KMS-11 (cell line): ENCODE measurements at regions not wholly inside any gene's neighbourhood (a gene's known extent, or its start where the extent isn't known, plus 50 kb on each side); places are given as distances from the start of the nearest gene placed in this dataset.

Source experiments
- H2AFZ ChIP-seq: fragments of 200-600 bp; sonication (generic); 2 replicates; pipeline ENCODE4 v1.6.1; 2016; ENCODE audit warnings: antibody characterized with exemption, mixed run types, low read depth
- H3K27ac ChIP-seq: fragments of 200-600 bp; sonication (generic); 2 replicates; pipeline ENCODE4 v1.6.1; 2016; ENCODE audit warnings: mild to moderate bottlenecking, mixed run types
- H3K27me3 ChIP-seq: fragments of 200-600 bp; sonication (generic); 2 replicates; pipeline ENCODE4 v1.6.1; 2017; ENCODE audit warnings: mild to moderate bottlenecking, low read depth, mixed run types, moderate library complexity; ENCODE audit not compliant: insufficient read depth
- H3K36me3 ChIP-seq: fragments of 200-600 bp; sonication (generic); 2 replicates; pipeline ENCODE4 v1.6.1; 2017; ENCODE audit warnings: mild to moderate bottlenecking, mixed run types; ENCODE audit not compliant: insufficient read depth
- H3K4me1 ChIP-seq: fragments of 200-600 bp; sonication (generic); 2 replicates; pipeline ENCODE4 v1.6.1; 2016; ENCODE audit warnings: mild to moderate bottlenecking, low read depth, mixed run types; ENCODE audit not compliant: poor library complexity, severe bottlenecking
- H3K4me2 ChIP-seq: fragments of 200-600 bp; sonication (generic); 2 replicates; pipeline ENCODE4 v1.7.0; 2016; ENCODE audit warnings: mild to moderate bottlenecking, mixed run types
- H3K4me3 ChIP-seq: fragments of 200-600 bp; sonication (generic); IDR thresholded peaks from 2 replicates; pipeline ENCODE4 v1.6.1; 2017; ENCODE audit warnings: low read depth, low read length, mixed read lengths; ENCODE audit not compliant: insufficient read depth
- H3K79me2 ChIP-seq: fragments of 200-600 bp; sonication (generic); 2 replicates; pipeline ENCODE4 v1.6.1; 2016; ENCODE audit warnings: low read depth, mixed run types; ENCODE audit not compliant: insufficient read depth
- H3K9ac ChIP-seq: fragments of 200-600 bp; sonication (generic); 2 replicates; pipeline ENCODE4 v1.6.1; 2016; ENCODE audit warnings: mild to moderate bottlenecking, mixed run types
- H4K20me1 ChIP-seq: fragments of 200-600 bp; sonication (generic); 2 replicates; pipeline ENCODE4 v1.6.1; 2016; ENCODE audit warnings: mild to moderate bottlenecking, mixed run types; ENCODE audit not compliant: insufficient read depth
- TF ChIP-seq, protein P1 (sequence below): fragments of 200-600 bp; sonication (generic); conservative IDR thresholded peaks from 2 replicates; pipeline ENCODE4 v1.6.1; 2017; ENCODE audit warnings: low read depth, mild to moderate bottlenecking, antibody characterized with exemption, low read length, moderate library complexity, mixed read lengths

DNA sequence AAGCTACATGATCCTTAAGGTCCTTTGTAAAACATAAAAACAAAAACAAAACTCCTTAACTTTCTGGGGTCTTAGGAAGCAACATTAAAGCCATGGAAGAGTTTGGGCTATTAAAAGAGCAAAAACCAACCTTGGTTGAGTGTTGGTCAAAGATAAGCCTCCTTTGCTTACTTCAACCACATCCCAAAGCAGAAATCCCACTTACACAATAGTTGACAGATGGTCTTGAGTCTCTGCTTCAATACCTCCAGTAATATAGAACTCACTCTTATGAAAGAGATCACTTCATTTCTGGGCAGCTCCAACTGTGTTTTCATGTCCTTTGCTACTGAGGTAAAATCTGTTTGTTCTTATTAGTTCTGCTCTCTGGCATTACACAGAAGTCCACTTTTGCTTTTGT, 125.8 kb downstream of the SLC38A4 start:
- Histone ChIP-seq H3K79me2 (no peaks in the 10 kb centered on the region), H4K20me1 (no peaks in the 10 kb centered on the region), H3K9ac (no peak overlapping the region), H3K4me1 (no peaks in the 10 kb centered on the region), H3K27me3 (no peaks in the 10 kb centered on the region), H2AFZ (no peak overlapping the region), H3K27ac (no peak overlapping the region), H3K4me3 (no peak overlapping the region), H3K36me3 (no peaks in the 10 kb centered on the region), H3K4me2 (no peak overlapping the region)
- TF ChIP-seq, protein P1, sequence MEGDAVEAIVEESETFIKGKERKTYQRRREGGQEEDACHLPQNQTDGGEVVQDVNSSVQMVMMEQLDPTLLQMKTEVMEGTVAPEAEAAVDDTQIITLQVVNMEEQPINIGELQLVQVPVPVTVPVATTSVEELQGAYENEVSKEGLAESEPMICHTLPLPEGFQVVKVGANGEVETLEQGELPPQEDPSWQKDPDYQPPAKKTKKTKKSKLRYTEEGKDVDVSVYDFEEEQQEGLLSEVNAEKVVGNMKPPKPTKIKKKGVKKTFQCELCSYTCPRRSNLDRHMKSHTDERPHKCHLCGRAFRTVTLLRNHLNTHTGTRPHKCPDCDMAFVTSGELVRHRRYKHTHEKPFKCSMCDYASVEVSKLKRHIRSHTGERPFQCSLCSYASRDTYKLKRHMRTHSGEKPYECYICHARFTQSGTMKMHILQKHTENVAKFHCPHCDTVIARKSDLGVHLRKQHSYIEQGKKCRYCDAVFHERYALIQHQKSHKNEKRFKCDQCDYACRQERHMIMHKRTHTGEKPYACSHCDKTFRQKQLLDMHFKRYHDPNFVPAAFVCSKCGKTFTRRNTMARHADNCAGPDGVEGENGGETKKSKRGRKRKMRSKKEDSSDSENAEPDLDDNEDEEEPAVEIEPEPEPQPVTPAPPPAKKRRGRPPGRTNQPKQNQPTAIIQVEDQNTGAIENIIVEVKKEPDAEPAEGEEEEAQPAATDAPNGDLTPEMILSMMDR = no peak

DNA sequence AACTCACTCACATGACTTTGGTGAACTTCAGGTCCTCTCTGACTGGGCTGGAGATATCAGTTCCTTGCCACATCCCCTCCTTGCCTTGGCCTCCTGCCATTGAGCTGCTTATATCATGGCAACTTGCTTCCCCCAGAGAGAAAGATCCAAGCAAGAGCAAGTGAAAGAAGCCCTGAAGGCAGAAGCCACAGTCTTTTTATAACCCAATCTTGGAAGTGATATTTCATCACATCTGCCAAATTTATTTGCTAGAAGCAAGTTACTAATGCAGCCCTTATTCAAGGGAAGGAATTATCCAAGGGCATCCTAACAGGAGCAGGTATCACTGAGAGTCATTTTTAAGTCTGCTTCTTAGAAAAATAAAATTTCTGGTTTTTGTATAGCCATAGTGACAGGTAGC, 127.8 kb downstream of the SLC38A4 start:
- Histone ChIP-seq H3K4me2 (no peak overlapping the region), H2AFZ (no peak overlapping the region), H3K36me3 (no peaks in the 10 kb centered on the region), H4K20me1 (no peaks in the 10 kb centered on the region), H3K9ac (no peak overlapping the region), H3K4me1 (no peaks in the 10 kb centered on the region), H3K27ac (no peak overlapping the region), H3K4me3 (no peak overlapping the region), H3K79me2 (no peaks in the 10 kb centered on the region), H3K27me3 (no peaks in the 10 kb centered on the region)
- TF ChIP-seq, protein P1 = no peak

DNA sequence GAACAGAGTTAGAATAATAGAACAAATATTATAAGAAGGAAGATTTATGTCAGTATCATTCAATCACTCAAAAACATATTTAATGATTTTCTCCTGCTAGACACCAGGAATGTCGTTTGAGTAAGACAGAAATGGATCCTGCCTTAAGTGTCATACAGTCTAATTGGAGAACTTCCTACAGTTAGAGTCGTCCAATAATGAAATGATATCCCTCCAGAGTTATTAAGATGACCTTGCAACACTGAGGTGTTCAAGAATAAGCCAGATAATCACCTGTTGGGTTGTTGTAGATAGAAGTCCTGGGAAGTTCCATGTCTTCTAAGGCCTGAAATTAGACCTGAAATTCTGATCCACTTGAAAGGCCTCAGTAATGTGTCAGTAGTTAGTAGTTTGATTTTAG, 132.3 kb downstream of the SLC38A4 start:
- no peaks in the 10 kb centered on the region for H3K4me1 ChIP-seq
- no peak overlapping the region for H3K27ac ChIP-seq
- H3K9ac ChIP-seq = no peak overlapping the region
- no peaks in the 10 kb centered on the region for H3K36me3 ChIP-seq
- TF ChIP-seq, protein P1 = no peak
- H3K4me3 ChIP-seq = no peak overlapping the region
- no peaks in the 10 kb centered on the region for H3K79me2 ChIP-seq
- no peaks in the 10 kb centered on the region for H3K27me3 ChIP-seq
- H2AFZ ChIP-seq = no peak overlapping the region
- H4K20me1 ChIP-seq = no peaks in the 10 kb centered on the region
- H3K4me2 ChIP-seq = no peak overlapping the region

DNA sequence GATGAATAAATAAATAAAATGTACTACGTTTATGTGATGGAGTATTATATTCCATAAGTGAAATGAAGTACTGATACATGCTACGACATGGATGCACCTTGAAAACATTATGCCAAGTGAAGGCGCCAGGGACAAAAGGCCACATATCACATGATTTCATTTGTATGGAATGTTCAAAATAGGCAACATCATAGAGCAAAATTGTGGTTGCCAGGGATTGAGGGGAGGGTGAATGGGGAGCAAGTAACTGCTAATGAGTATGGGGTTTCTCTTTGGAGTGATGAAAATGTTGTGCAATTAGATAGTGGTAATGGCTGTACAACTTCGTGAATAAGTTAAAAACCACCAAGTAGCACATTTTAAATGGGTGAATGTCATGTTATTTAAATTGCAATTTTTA, 132.8 kb downstream of the SLC38A4 start:
- Histone ChIP-seq H3K79me2 (no peaks in the 10 kb centered on the region), H4K20me1 (no peaks in the 10 kb centered on the region), H3K9ac (no peak overlapping the region), H2AFZ (no peak overlapping the region), H3K27ac (no peak overlapping the region), H3K4me3 (no peak overlapping the region), H3K4me1 (no peaks in the 10 kb centered on the region), H3K36me3 (no peaks in the 10 kb centered on the region), H3K27me3 (no peaks in the 10 kb centered on the region), H3K4me2 (no peak overlapping the region)
- TF ChIP-seq, protein P1 = no peak

DNA sequence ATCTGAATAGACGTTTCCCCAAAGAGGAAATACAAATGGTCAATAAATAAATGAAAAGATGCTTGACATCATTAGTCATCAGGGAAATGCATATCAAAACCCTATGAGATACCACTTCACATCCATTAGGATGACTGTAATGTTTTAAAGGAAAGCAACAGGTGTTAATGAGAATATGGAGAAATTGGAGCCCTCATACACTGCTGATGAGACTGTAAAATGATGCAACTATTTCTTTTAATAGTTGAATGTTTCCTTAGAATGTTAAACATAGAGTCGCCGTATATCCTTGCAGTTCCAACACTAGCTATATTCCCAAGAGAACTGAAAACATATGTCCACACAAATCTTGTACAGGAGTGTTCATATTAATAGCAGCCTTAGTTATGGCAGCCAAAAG, 133.2 kb downstream of the SLC38A4 start:
- Histone ChIP-seq H3K4me1 (no peaks in the 10 kb centered on the region), H3K27me3 (no peaks in the 10 kb centered on the region), H2AFZ (no peak overlapping the region), H3K4me3 (no peak overlapping the region), H3K36me3 (no peaks in the 10 kb centered on the region), H3K79me2 (no peaks in the 10 kb centered on the region), H3K27ac (no peak overlapping the region), H3K9ac (no peak overlapping the region), H3K4me2 (no peak overlapping the region), H4K20me1 (no peaks in the 10 kb centered on the region)
- TF ChIP-seq, protein P1 = no peak
